Thymus (tissue), 11 donors: ENCODE measurements at regions not wholly inside any gene's neighbourhood (a gene's known extent, or its start where the extent isn't known, plus 50 kb on each side); places are given as distances from the start of the nearest gene placed in this dataset.
"Not testable (repeated sequence)": the region's sequence is repeated elsewhere in the genome, so short reads cannot be mapped to it uniquely, and the experiment has no call there.

Experiments used
- DNase-seq, 9 donors: peaks; one replicate each; pipeline ENCODE4 v3.0.0-alpha.2; 2013; ENCODE audit warnings: low spot score in 9 of 9, low read depth in 6 of 9, missing footprints in 1 of 9
- H3K27ac ChIP-seq, 2 donors: one replicate each; pipeline ENCODE4 v1.5.1; 2013; ENCODE audit warnings: control low read depth in 1 of 2, low read depth in 1 of 2, low read length in 1 of 2, mild to moderate bottlenecking in 1 of 2, moderate library complexity in 1 of 2
- H3K27me3 ChIP-seq, 2 donors: one replicate each; pipeline ENCODE4 v1.5.1; 2013; ENCODE audit warnings: low read length in 1 of 2; ENCODE audit not compliant: control insufficient read depth in 2 of 2, insufficient read depth in 1 of 2
- H3K36me3 ChIP-seq, 2 donors: one replicate each; pipeline ENCODE4 v1.5.1; 2013; ENCODE audit warnings: low read length in 1 of 2, mild to moderate bottlenecking in 1 of 2, moderate library complexity in 1 of 2; ENCODE audit not compliant: control insufficient read depth in 2 of 2, insufficient read depth in 2 of 2
- H3K4me1 ChIP-seq, 2 donors: one replicate each; pipeline ENCODE4 v1.5.1; 2013; ENCODE audit warnings: low read length in 2 of 2; ENCODE audit not compliant: control insufficient read depth in 2 of 2, insufficient read depth in 2 of 2
- H3K4me3 ChIP-seq, 2 donors: one replicate each; pipeline ENCODE4 v1.5.1; 2013; ENCODE audit warnings: low read length in 2 of 2, control low read depth in 1 of 2, mild to moderate bottlenecking in 1 of 2
- H3K9me3 ChIP-seq, 2 donors: one replicate each; pipeline ENCODE4 v1.5.1; 2013; ENCODE audit warnings: low read length in 1 of 2, mild to moderate bottlenecking in 1 of 2; ENCODE audit not compliant: control insufficient read depth in 2 of 2, insufficient read depth in 1 of 2
- WGBS: extraction: QIAGEN DNeasy Blood & Tissue Kit; methylation state at CpG from one replicate; pipeline ENCODE4 v1.1.7; 2013; 5-methylcytosine and 5-hydroxymethylcytosine counted together
- donor health status: healthy.

DNA sequence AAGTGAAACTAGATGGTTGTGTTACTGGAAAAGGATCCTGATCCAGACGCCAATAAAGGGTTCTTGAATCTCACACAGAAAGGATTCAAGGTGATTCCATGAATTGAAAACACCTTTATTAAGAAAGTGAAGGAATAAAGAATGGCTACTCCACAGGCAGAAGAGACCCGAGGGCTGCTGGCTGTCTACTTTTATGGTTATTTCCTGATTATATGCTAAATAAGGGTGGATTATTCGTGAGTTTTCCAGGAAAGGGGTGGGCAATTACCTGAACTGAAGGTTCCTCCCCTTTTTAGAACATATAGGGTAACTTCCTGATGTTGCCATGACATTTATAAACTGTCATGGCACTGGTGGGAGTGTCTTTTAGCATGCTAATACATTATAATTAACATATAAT lies 50.9 kb upstream of the WARS2 start:
- no peak overlapping the region for H3K4me3 ChIP-seq
- H3K27me3 ChIP-seq = no peaks in the 10 kb centered on the region
- H3K27ac ChIP-seq = no peak overlapping the region
- no peaks in the 10 kb centered on the region for H3K36me3 ChIP-seq
- H3K4me1 ChIP-seq = no peaks in the 10 kb centered on the region
- peaks cover 0 to 1% of the 10 kb centered on the region in 2 donors for H3K9me3 ChIP-seq
- no peak for DNase-seq
- WGBS = 97% methylated on average over 3 of the region's 3 CpGs

DNA sequence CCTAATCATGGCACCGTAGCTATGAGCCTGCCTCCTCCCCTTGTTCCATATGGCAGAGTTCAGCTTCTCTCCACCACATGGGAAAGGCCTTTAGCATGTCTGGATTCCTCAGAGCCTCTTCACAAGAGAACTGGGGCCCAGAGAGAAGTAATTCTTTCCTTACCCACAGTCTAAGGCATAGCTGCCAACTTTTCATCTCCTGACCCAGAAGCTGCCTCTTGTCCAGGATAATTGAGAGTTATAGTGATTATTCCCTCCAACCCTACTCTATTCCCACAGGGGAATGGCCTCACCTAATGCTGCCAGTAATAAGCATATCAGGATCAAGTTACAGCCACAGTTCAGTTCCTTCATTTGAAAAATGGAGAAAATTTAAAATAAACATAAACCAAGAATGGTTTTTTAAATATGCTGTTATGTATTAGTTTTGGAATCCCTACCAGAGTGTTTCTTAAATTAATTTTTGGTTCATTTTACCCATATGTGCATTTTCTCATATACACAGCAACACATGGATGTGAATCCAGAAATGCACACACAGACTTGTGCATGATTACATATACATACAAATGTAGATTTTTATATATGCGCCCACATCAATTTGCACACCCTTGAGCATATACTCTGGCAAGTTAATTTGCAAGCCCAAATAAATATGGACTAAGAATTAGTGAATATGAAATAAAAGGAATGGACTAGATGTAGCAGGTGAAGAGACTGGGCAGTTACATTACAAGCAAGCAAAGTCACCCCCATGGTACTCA lies 63.9 kb upstream of the WARS2 start:
- WGBS = 94% methylated on average over 2 of the region's 2 CpGs
- Histone ChIP-seq H3K36me3 (no peaks in the 10 kb centered on the region), H3K27me3 (no peaks in the 10 kb centered on the region), H3K4me3 (no peak overlapping the region), H3K4me1 (no peaks in the 10 kb centered on the region), H3K27ac (no peak overlapping the region), H3K9me3 (no peaks in the 10 kb centered on the region)
- no peak for DNase-seq

DNA sequence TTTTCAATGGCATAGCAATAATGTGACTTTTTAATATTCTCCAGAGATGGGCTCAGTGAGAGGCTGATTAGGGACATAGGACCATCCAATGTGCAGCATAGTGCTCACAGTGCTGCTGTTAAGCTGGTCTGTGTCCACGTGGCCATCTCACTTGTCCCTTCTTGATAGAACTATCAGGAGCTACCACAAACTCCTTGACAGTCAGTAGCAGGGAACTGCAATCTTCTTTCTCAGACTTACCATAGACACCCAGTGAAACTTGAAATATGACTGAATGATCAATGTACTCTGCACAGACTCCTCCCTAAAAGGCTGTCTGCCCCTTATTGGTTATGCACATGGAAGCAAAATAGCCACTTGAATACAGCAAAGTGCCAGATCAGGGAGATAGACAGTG lies 64.5 kb upstream of the WARS2 start:
- Histone ChIP-seq H3K9me3 (no peaks in the 10 kb centered on the region), H3K36me3 (no peaks in the 10 kb centered on the region), H3K27me3 (no peaks in the 10 kb centered on the region), H3K4me1 (no peaks in the 10 kb centered on the region), H3K27ac (no peak overlapping the region), H3K4me3 (no peak overlapping the region)
- WGBS = 97% methylated on average over 1 of the region's 1 CpG
- no peak for DNase-seq

DNA sequence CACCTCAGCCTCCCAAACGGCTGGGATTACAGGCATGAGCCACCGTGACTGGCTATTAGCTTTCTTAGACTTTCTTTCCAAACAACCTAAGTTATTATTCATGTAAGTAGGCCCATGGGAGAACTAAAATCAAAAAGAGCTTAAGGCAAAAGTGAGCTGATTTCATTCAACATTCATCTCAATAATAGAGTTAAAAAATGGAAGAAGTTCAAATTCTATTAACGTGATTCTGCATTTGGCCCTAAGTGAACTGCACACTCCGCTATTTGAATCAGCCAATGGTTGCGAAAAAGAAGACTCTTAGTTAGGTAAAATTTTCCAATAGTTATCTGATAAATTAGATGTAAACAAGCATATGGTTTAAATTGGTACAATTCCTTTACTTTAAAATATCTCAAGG lies 68.6 kb upstream of the WARS2 start:
- Histone ChIP-seq H3K4me3 (no peak overlapping the region), H3K27me3 (no peaks in the 10 kb centered on the region), H3K36me3 (no peaks in the 10 kb centered on the region), H3K9me3 (no peaks in the 10 kb centered on the region), H3K27ac (no peak overlapping the region), H3K4me1 (no peaks in the 10 kb centered on the region)
- WGBS = 95% methylated on average over 5 of the region's 5 CpGs
- DNase-seq = no peak

DNA sequence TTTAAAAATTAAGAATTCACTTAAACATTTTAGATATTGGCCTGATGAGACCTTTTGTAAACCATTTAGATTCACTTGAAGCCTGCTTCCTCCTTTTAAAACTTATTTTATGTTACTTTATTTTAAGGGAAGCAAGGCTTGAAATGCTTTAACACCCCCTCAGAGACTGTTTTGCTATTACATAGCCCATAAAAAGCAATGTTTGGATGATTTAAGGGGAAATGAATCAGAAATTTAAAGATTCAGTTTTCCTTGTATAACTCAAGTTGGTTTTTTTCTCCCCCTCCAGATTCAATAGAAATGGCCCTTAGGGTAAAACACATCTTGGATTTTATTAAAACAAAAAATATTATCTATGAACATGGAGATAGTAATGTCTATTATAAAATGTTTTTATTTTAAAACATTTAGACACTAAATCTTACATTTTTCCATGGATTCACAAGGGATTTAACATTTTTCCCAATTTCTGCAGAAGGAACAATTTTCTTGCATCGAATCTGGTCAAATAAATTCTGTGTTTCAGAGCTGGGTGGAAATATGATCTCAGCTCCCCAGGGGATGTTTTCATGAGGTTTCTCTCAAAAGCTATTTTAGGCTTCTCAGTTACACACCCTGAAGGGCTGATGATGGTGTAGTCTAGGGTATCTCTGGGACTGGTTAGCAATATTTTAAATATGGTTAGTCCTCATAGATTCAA lies 69.3 kb upstream of the WARS2 start:
- no peak for DNase-seq
- Histone ChIP-seq H3K27ac (no peak overlapping the region), H3K9me3 (no peaks in the 10 kb centered on the region), H3K36me3 (no peaks in the 10 kb centered on the region), H3K4me3 (no peak overlapping the region), H3K4me1 (no peaks in the 10 kb centered on the region), H3K27me3 (no peaks in the 10 kb centered on the region)
- 90% methylated on average over 1 of the region's 1 CpG for WGBS

DNA sequence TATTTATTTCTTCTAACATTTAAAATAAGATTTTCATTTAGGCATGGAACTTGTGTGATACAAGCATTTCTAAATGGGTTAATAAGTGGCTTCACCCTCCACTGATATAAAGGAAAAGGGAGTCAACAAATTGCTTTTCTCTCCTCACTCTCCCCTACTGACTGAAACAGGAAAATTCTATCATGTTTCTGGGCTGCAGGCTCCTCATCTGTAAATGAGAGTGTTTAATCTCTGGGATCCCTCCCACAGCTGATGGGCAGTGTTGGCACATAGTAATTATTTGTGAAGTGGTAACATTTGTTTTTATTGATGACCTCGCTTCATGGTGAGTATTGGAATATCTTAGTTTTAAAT lies 69.8 kb upstream of the WARS2 start:
- Histone ChIP-seq H3K9me3 (no peaks in the 10 kb centered on the region), H3K4me3 (no peak overlapping the region), H3K27ac (no peak overlapping the region), H3K36me3 (no peaks in the 10 kb centered on the region), H3K27me3 (no peaks in the 10 kb centered on the region), H3K4me1 (no peaks in the 10 kb centered on the region)
- DNase-seq = no peak
- 97% methylated on average over 1 of the region's 1 CpG for WGBS

DNA sequence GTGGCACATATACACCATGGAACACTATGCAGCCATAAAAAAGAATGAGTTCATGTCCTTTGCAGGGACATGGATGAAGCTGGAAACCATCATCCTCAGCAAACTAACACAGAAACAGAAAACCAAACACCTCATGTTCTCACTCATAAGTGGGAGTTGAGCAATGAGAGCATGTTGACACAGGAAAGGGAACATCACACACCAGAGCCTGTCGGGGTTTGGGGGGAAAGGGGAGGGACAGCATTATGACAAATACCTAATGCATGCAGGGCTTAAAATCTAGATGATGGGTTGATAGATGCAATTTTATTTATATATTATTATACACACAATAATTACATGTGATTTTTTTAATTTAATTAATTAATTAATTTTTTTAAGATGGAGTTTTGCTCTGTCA lies 72.8 kb upstream of the WARS2 start:
- not testable (repeated sequence) for H3K36me3 ChIP-seq, H3K9me3 ChIP-seq, DNase-seq, H3K27me3 ChIP-seq, H3K4me3 ChIP-seq, H3K4me1 ChIP-seq, H3K27ac ChIP-seq
- WGBS = 95% methylated on average over 1 of the region's 1 CpG

DNA sequence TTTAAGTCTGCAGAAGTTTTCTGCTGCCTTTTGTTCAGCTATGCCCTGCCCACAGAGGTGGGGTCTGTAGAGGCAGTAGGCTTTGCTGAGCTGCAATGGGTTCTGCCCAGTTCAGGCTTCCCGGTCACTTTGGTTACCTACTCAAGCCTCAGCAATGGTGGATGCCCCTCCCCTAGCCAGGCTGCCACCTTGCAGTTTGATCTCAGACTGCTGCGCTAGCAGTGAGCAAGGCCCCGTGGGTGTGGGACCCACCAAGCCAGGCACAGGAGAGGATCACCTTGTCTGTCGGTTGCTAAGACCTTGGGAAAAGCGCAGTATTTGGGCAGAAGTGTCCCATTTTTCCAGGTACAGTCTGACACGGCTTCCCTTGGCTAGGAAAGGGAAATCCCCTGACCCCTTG lies 74.5 kb upstream of the WARS2 start:
- H3K27me3 ChIP-seq, H3K36me3 ChIP-seq, H3K9me3 ChIP-seq, DNase-seq, H3K4me3 ChIP-seq, H3K27ac ChIP-seq, H3K4me1 ChIP-seq: not testable (repeated sequence)
- WGBS = 96% methylated on average over 6 of the region's 6 CpGs

DNA sequence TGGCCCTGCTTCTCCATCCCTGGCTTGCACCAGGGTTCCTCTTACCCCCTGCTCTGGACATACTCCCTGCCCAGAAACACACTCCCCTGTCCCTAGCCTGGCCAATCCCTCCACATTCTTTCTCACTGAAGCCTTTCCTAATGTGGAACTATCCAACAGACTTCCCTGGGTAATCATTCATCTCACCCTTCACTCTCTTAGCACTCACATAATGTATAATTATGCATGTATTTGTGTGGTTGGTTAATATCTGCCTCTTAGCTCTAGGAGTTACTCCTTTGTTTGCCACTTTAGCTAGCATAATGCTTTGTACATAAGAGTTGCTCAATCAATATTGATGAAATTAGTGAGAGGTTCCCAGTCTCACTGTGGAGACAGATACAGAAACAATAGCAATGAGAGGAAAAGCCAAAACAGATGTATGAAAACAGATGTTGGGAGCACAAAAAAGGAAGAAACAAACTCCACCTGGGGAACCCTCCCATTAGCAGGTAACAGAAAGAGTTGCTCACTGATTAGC lies 76.9 kb upstream of the WARS2 start:
- no peaks in the 10 kb centered on the region for H3K4me1 ChIP-seq
- H3K9me3 ChIP-seq = no peaks in the 10 kb centered on the region
- DNase-seq = no peak

More for the DNA sequence above, 76.9 kb upstream of the WARS2 start:
- no peaks in the 10 kb centered on the region for H3K36me3 ChIP-seq
- H3K27me3 ChIP-seq = no peaks in the 10 kb centered on the region
- no peak overlapping the region for H3K27ac ChIP-seq
- H3K4me3 ChIP-seq = no peak overlapping the region
